ENCODE measurements at regions not wholly inside any gene's neighbourhood (a gene's known extent, or its start where the extent isn't known, plus 50 kb on each side); places are given as distances from the start of the nearest gene placed in this dataset.

- Histone ChIP-seq H3K14ac (ENCODE audit: low read length in 2 of 2) (no peak overlapping the region), H3K27ac (ENCODE audit: low read length, poor library complexity, severe bottlenecking) (no peak overlapping the region), H2BK12ac (ENCODE audit: low read length in 2 of 2) (no peak overlapping the region), H2BK5ac (ENCODE audit: low read depth, low read length, poor library complexity, severe bottlenecking) (no peak overlapping the region), H2BK120ac (ENCODE audit: low read depth, low read length) (no peak overlapping the region), H3K23ac (ENCODE audit: low read length in 2 of 2) (no peak overlapping the region), H3K79me1 (replicated peaks; ENCODE audit: low read length, poor library complexity, severe bottlenecking) (no peaks in the 10 kb centered on the region), H3K4me2 (ENCODE audit: low read length, poor library complexity, severe bottlenecking) (no peak overlapping the region), H3K36me3 (ENCODE audit: control insufficient read depth in 1 of 2, insufficient read depth in 2 of 2, low read depth in 1 of 2, low read length in 2 of 2) (no peaks in the 10 kb centered on the region), H4K8ac (ENCODE audit: low read length) (no peak overlapping the region), H4K91ac (ENCODE audit: low read length) (no peak overlapping the region), H3K4ac (ENCODE audit: low read depth in 1 of 2, low read length in 2 of 2) (no peak overlapping the region), H3K27me3 (ENCODE audit: control insufficient read depth in 1 of 2, insufficient read depth in 1 of 2, low read length in 2 of 2) (no peaks in the 10 kb centered on the region), H2BK15ac (ENCODE audit: low read depth, poor library complexity, severe bottlenecking) (no peak overlapping the region), H3K4me1 (ENCODE audit: control insufficient read depth, insufficient read depth, low read depth, low read length) (no peaks in the 10 kb centered on the region), H3K9me3 (ENCODE audit: control insufficient read depth, low read length) (peaks cover 3% of the 10 kb centered on the region), H3K9ac (ENCODE audit: low read length) (no peak overlapping the region), H2AFZ (ENCODE audit: low read depth, low read length) (no peak overlapping the region), H3K4me3 (ENCODE audit: insufficient read depth in 1 of 2, low read depth in 1 of 2, low read length in 2 of 2) (no peak overlapping the region), H3K18ac (ENCODE audit: low read depth in 1 of 2, low read length in 2 of 2) (no peak overlapping the region), H2AK5ac (ENCODE audit: low read length, severe bottlenecking) (no peak overlapping the region)
- whole genome bisulfite sequencing, result no CpG with 5 or more reads among the region's 1 CpG
- DNase-seq, result no peak
These were observed 141.7 kb downstream of the RFX6 start for GRCh38 chr6:117018771-117019170.

GRCh38 chr6:117022774-117023173 lies 145.7 kb downstream of the RFX6 start:
- H3K4me1 ChIP-seq (ENCODE audit: control insufficient read depth, insufficient read depth, low read depth, low read length), result no peaks in the 10 kb centered on the region
- no peak overlapping the region for H3K23ac ChIP-seq (ENCODE audit: low read length in 2 of 2)
- no peak overlapping the region for H2BK15ac ChIP-seq (ENCODE audit: low read depth, poor library complexity, severe bottlenecking)
- no peak overlapping the region for H2BK5ac ChIP-seq (ENCODE audit: low read depth, low read length, poor library complexity, severe bottlenecking)
- peaks cover 3% of the 10 kb centered on the region for H3K9me3 ChIP-seq (ENCODE audit: control insufficient read depth, low read length)
- no peak overlapping the region for H2BK120ac ChIP-seq (ENCODE audit: low read depth, low read length)
- H3K18ac ChIP-seq (ENCODE audit: low read depth in 1 of 2, low read length in 2 of 2), result no peak overlapping the region
- no peak overlapping the region for H2BK12ac ChIP-seq (ENCODE audit: low read length in 2 of 2)
- H3K36me3 ChIP-seq (ENCODE audit: control insufficient read depth in 1 of 2, insufficient read depth in 2 of 2, low read depth in 1 of 2, low read length in 2 of 2), result no peaks in the 10 kb centered on the region
- no peak overlapping the region for H3K4me3 ChIP-seq (ENCODE audit: insufficient read depth in 1 of 2, low read depth in 1 of 2, low read length in 2 of 2)
- H3K9ac ChIP-seq (ENCODE audit: low read length), result no peak overlapping the region
- H2AFZ ChIP-seq (ENCODE audit: low read depth, low read length), result no peak overlapping the region
- no peak for DNase-seq
- H3K4ac ChIP-seq (ENCODE audit: low read depth in 1 of 2, low read length in 2 of 2), result no peak overlapping the region
- H3K27ac ChIP-seq (ENCODE audit: low read length, poor library complexity, severe bottlenecking), result no peak overlapping the region
- no peak overlapping the region for H3K4me2 ChIP-seq (ENCODE audit: low read length, poor library complexity, severe bottlenecking)
- no peaks in the 10 kb centered on the region for H3K79me1 ChIP-seq (replicated peaks; ENCODE audit: low read length, poor library complexity, severe bottlenecking)
- no peak overlapping the region for H3K14ac ChIP-seq (ENCODE audit: low read length in 2 of 2)
- H2AK5ac ChIP-seq (ENCODE audit: low read length, severe bottlenecking), result no peak overlapping the region
- no peaks in the 10 kb centered on the region for H3K27me3 ChIP-seq (ENCODE audit: control insufficient read depth in 1 of 2, insufficient read depth in 1 of 2, low read length in 2 of 2)
- no peak overlapping the region for H4K91ac ChIP-seq (ENCODE audit: low read length)
- no peak overlapping the region for H4K8ac ChIP-seq (ENCODE audit: low read length)

GRCh38 chr6:117025310-117025709 lies 148.3 kb downstream of the RFX6 start:
- H2BK5ac ChIP-seq (ENCODE audit: low read depth, low read length, poor library complexity, severe bottlenecking), result no peak overlapping the region
- no peak overlapping the region for H2BK120ac ChIP-seq (ENCODE audit: low read depth, low read length)
- H3K18ac ChIP-seq (ENCODE audit: low read depth in 1 of 2, low read length in 2 of 2), result no peak overlapping the region
- no peak overlapping the region for H4K91ac ChIP-seq (ENCODE audit: low read length)
- no peak overlapping the region for H3K14ac ChIP-seq (ENCODE audit: low read length in 2 of 2)
- H3K9me3 ChIP-seq (ENCODE audit: control insufficient read depth, low read length), result no peaks in the 10 kb centered on the region
- no peak overlapping the region for H3K4me2 ChIP-seq (ENCODE audit: low read length, poor library complexity, severe bottlenecking)
- no peak overlapping the region for H3K4me3 ChIP-seq (ENCODE audit: insufficient read depth in 1 of 2, low read depth in 1 of 2, low read length in 2 of 2)
- H3K27ac ChIP-seq (ENCODE audit: low read length, poor library complexity, severe bottlenecking), result no peak overlapping the region
- H2BK15ac ChIP-seq (ENCODE audit: low read depth, poor library complexity, severe bottlenecking), result no peak overlapping the region
- WGBS, result 42% methylated on average over 5 of the region's 5 CpGs
- no peaks in the 10 kb centered on the region for H3K4me1 ChIP-seq (ENCODE audit: control insufficient read depth, insufficient read depth, low read depth, low read length)
- no peaks in the 10 kb centered on the region for H3K27me3 ChIP-seq (ENCODE audit: control insufficient read depth in 1 of 2, insufficient read depth in 1 of 2, low read length in 2 of 2)
- no peaks in the 10 kb centered on the region for H3K36me3 ChIP-seq (ENCODE audit: control insufficient read depth in 1 of 2, insufficient read depth in 2 of 2, low read depth in 1 of 2, low read length in 2 of 2)
- no peaks in the 10 kb centered on the region for H3K79me1 ChIP-seq (replicated peaks; ENCODE audit: low read length, poor library complexity, severe bottlenecking)
- no peak overlapping the region for H4K8ac ChIP-seq (ENCODE audit: low read length)
- no peak overlapping the region for H3K4ac ChIP-seq (ENCODE audit: low read depth in 1 of 2, low read length in 2 of 2)
- H2AK5ac ChIP-seq (ENCODE audit: low read length, severe bottlenecking), result no peak overlapping the region
- H2AFZ ChIP-seq (ENCODE audit: low read depth, low read length), result no peak overlapping the region
- no peak overlapping the region for H3K9ac ChIP-seq (ENCODE audit: low read length)
- no peak overlapping the region for H2BK12ac ChIP-seq (ENCODE audit: low read length in 2 of 2)
- DNase-seq, result no peak
- H3K23ac ChIP-seq (ENCODE audit: low read length in 2 of 2), result no peak overlapping the region

DNA sequence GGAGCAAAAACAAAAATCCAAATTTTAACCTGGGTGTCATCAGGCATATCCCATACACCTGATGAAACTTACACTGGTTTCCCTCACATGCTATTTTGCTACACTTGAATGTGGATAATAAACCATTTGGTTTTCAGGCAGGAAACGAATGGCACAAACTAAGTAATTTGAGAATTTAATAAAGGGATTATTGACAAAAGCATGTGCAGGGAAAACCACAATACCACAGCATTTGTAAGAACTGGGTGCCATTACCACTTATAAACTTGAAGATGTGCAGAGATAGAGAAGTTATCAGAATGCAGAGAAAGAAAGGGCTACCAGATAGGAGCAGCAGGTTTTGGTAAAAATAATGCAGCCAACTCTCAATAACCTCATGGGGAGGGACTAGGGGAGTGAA lies 151.2 kb downstream of the RFX6 start:
- H3K27me3 ChIP-seq (ENCODE audit: control insufficient read depth in 1 of 2, insufficient read depth in 1 of 2, low read length in 2 of 2), result no peaks in the 10 kb centered on the region
- H3K36me3 ChIP-seq (ENCODE audit: control insufficient read depth in 1 of 2, insufficient read depth in 2 of 2, low read depth in 1 of 2, low read length in 2 of 2), result no peaks in the 10 kb centered on the region
- no peak overlapping the region for H2AFZ ChIP-seq (ENCODE audit: low read depth, low read length)
- H4K91ac ChIP-seq (ENCODE audit: low read length), result no peak overlapping the region
- 40% methylated on average over 1 of the region's 1 CpG for WGBS
- H2BK12ac ChIP-seq (ENCODE audit: low read length in 2 of 2), result no peak overlapping the region
- no peak overlapping the region for H3K4ac ChIP-seq (ENCODE audit: low read depth in 1 of 2, low read length in 2 of 2)
- no peak overlapping the region for H2AK5ac ChIP-seq (ENCODE audit: low read length, severe bottlenecking)
- no peaks in the 10 kb centered on the region for H3K4me1 ChIP-seq (ENCODE audit: control insufficient read depth, insufficient read depth, low read depth, low read length)
- no peak overlapping the region for H3K14ac ChIP-seq (ENCODE audit: low read length in 2 of 2)
- no peak overlapping the region for H3K18ac ChIP-seq (ENCODE audit: low read depth in 1 of 2, low read length in 2 of 2)
- no peak overlapping the region for H2BK5ac ChIP-seq (ENCODE audit: low read depth, low read length, poor library complexity, severe bottlenecking)
- DNase-seq, result no peak
- H3K23ac ChIP-seq (ENCODE audit: low read length in 2 of 2), result no peak overlapping the region
- H2BK120ac ChIP-seq (ENCODE audit: low read depth, low read length), result no peak overlapping the region
- H3K4me2 ChIP-seq (ENCODE audit: low read length, poor library complexity, severe bottlenecking), result no peak overlapping the region
- no peak overlapping the region for H3K27ac ChIP-seq (ENCODE audit: low read length, poor library complexity, severe bottlenecking)
- H3K9me3 ChIP-seq (ENCODE audit: control insufficient read depth, low read length), result no peaks in the 10 kb centered on the region
- no peaks in the 10 kb centered on the region for H3K79me1 ChIP-seq (replicated peaks; ENCODE audit: low read length, poor library complexity, severe bottlenecking)
- H3K9ac ChIP-seq (ENCODE audit: low read length), result no peak overlapping the region
- H4K8ac ChIP-seq (ENCODE audit: low read length), result no peak overlapping the region
- H3K4me3 ChIP-seq (ENCODE audit: insufficient read depth in 1 of 2, low read depth in 1 of 2, low read length in 2 of 2), result no peak overlapping the region
- no peak overlapping the region for H2BK15ac ChIP-seq (ENCODE audit: low read depth, poor library complexity, severe bottlenecking)
